ENCODE measurements at regions not wholly inside any gene's neighbourhood (a gene's known extent, or its start where the extent isn't known, plus 50 kb on each side); places are given as distances from the start of the nearest gene placed in this dataset.

GRCh38 chr1:238135708-238136664 lies 245.3 kb upstream of the ZP4 start:
- TF ChIP-seq CTCF (IDR thresholded peaks at IDR 0.05): no peak
- no peak for TF ChIP-seq POLR2A (IDR thresholded peaks at IDR 0.05)
- no peak for TF ChIP-seq POLR2AphosphoS5 (IDR thresholded peaks at IDR 0.05)
